Panc1 (cell line): ENCODE measurements at regions not wholly inside any gene's neighbourhood (a gene's known extent, or its start where the extent isn't known, plus 50 kb on each side); places are given as distances from the start of the nearest gene placed in this dataset.

Experiments used
- ATAC-seq: fragments of 200-7000 bp; cut with Tn5 transposase; 2 replicates; pipeline ENCODE4 v1.9.1; 2020; ENCODE audit warnings: mild to moderate bottlenecking, moderate library complexity
- BruUV-seq: library from RNA; stranded (reverse); fragments of 400-500 nt; replicated peaks from 2 replicates; lab custom pipeline; 2021; lab: Mats Ljungman, UMichigan
- CTCF ChIA-PET: fragments of 300-600 bp; sonication (Branson Sonifier 250); formaldehyde crosslinking; loops from one replicate; lab custom pipeline; 2022; ENCODE audit warnings: antibody characterized with exemption; lab: Charles Lee
- POLR2A ChIA-PET: fragments of 300-600 bp; sonication (Branson Sonifier 250); formaldehyde crosslinking; loops from one replicate; lab custom pipeline; 2022; ENCODE audit warnings: antibody characterized with exemption; lab: Charles Lee
- DNase-seq: peaks from one replicate; pipeline ENCODE4 v3.0.0-alpha.2; 2010; ENCODE audit warnings: low read depth, low spot score
- H3K27ac ChIP-seq: 2 replicates; pipeline ENCODE4 v1.5.1; 2011; ENCODE audit warnings: mild to moderate bottlenecking, low read length, inconsistent platforms
- H3K27me3 ChIP-seq: fragments of 200-500 bp; sonication (Bioruptor generic); 2 replicates; pipeline ENCODE4 v1.6.0; 2014; ENCODE audit warnings: low read length, inconsistent platforms; ENCODE audit not compliant: control insufficient read depth, insufficient read depth
- H3K36me3 ChIP-seq: fragments of 200-500 bp; sonication (Bioruptor generic); 2 replicates; pipeline ENCODE4 v1.5.1; 2014; ENCODE audit warnings: inconsistent platforms, mild to moderate bottlenecking, low read length, moderate library complexity; ENCODE audit not compliant: control insufficient read depth, insufficient read depth
- H3K4me1 ChIP-seq: 2 replicates; pipeline ENCODE4 v1.5.1; 2011; ENCODE audit warnings: inconsistent platforms, mild to moderate bottlenecking, low read length, moderate library complexity; ENCODE audit not compliant: control insufficient read depth, insufficient read depth
- H3K4me3 ChIP-seq, 2 experiments: 2 replicates each; pipeline ENCODE4 v1.5.1; 2011 to 2012; ENCODE audit warnings: low read depth in 2 of 2, low read length in 2 of 2, mild to moderate bottlenecking in 2 of 2, inconsistent platforms in 1 of 2, moderate library complexity in 1 of 2
- H3K9me3 ChIP-seq: fragments of 200-500 bp; sonication (Bioruptor generic); 2 replicates; pipeline ENCODE4 v1.5.1; 2014; ENCODE audit warnings: low read depth, mild to moderate bottlenecking, inconsistent platforms, low read length, moderate library complexity; ENCODE audit not compliant: control insufficient read depth, insufficient read depth
- CTCF ChIP-seq: fragments of 450-650 bp; IDR thresholded peaks from 2 replicates; pipeline ENCODE4 v1.5.1; 2017; ENCODE audit warnings: mild to moderate bottlenecking
- POLR2AphosphoS5 ChIP-seq: IDR thresholded peaks from 2 replicates; pipeline ENCODE4 v1.6.1; 2012; ENCODE audit warnings: mild to moderate bottlenecking, low read depth, low read length, moderate library complexity
- REST ChIP-seq, 2 experiments: IDR thresholded peaks; 2 replicates each; pipeline ENCODE4 v1.6.1; 2011 to 2012; ENCODE audit warnings: low read depth in 2 of 2, control low read depth in 1 of 2, low read length in 1 of 2, mild to moderate bottlenecking in 1 of 2, moderate library complexity in 1 of 2; ENCODE audit not compliant: insufficient read depth in 1 of 2
- SIN3A ChIP-seq: IDR thresholded peaks from 2 replicates; pipeline ENCODE4 v1.6.1; 2012; ENCODE audit warnings: low read depth, mild to moderate bottlenecking, low read length, moderate library complexity, borderline replicate concordance; ENCODE audit not compliant: insufficient read depth
- TCF7L2 ChIP-seq: IDR thresholded peaks from 2 replicates; pipeline ENCODE4 v1.6.1; 2011; ENCODE audit warnings: mild to moderate bottlenecking, low read depth, low read length, inconsistent platforms
- in situ Hi-C: cut with HindIII; loops from 2 replicates; pipeline ENCODE4 v1.10.0; 2016; ENCODE audit warnings: low sequenced_read_pairs, low pct_unique_long_range_greater_than_20kb
- intact Hi-C: fragments of 100-400 bp; cut with micrococcal nuclease; formaldehyde crosslinking; loops from one replicate; pipeline ENCODE4 v1.10.0; 2022; ENCODE audit not compliant: unreplicated experiment

- no peak overlapping the region for H3K4me3 ChIP-seq
- no peaks in the 10 kb centered on the region for H3K4me1 ChIP-seq
- TF ChIP-seq REST (IDR thresholded peaks at IDR 0.05; ENCODE audit: insufficient read depth in 1 of 2, low read depth in 2 of 2, low read length in 1 of 2) (no peak), TCF7L2 (no peak), POLR2AphosphoS5 (no peak), CTCF (no peak), SIN3A (no peak)
- no peak for DNase-seq
- in situ Hi-C loops (no loop called here), intact Hi-C loops (no loop called here)
- no peaks in the 10 kb centered on the region for H3K36me3 ChIP-seq
- ChIA-PET CTCF (no interaction called here), POLR2A (no interaction called here)
- no TSS peak for BruUV-seq
- H3K27ac ChIP-seq = no peak overlapping the region
- H3K9me3 ChIP-seq = 0 out of 2 replicates have a peak, but pooled peaks cover 4% of the 10 kb centered on the region
- no peaks in the 10 kb centered on the region for H3K27me3 ChIP-seq
- no peak for ATAC-seq
Observed at GRCh38 chr6:65876668-65877067, 169.6 kb upstream of the EYS start.

GRCh38 chr6:65852369-65852852 lies 145.4 kb upstream of the EYS start:
- intact Hi-C loops = no loop called here
- H3K4me1 ChIP-seq = no peaks in the 10 kb centered on the region
- H3K27ac ChIP-seq = no peak overlapping the region
- H3K27me3 ChIP-seq = no peaks in the 10 kb centered on the region
- no peak for TF ChIP-seq TCF7L2
- no peak for TF ChIP-seq POLR2AphosphoS5
- no peak for TF ChIP-seq CTCF
- no peak for TF ChIP-seq SIN3A
- TF ChIP-seq REST (IDR thresholded peaks at IDR 0.05; ENCODE audit: insufficient read depth in 1 of 2, low read depth in 2 of 2, low read length in 1 of 2) = no peak
- in situ Hi-C loops = no loop called here
- H3K9me3 ChIP-seq = no peaks in the 10 kb centered on the region
- POLR2A ChIA-PET = no interaction called here
- H3K4me3 ChIP-seq = no peak overlapping the region
- BruUV-seq = no TSS peak
- ATAC-seq = no peak
- DNase-seq = no peak
- CTCF ChIA-PET = no interaction called here
- H3K36me3 ChIP-seq = no peaks in the 10 kb centered on the region
